A673 (cell line): ENCODE measurements at regions not wholly inside any gene's neighbourhood (a gene's known extent, or its start where the extent isn't known, plus 50 kb on each side); places are given as distances from the start of the nearest gene placed in this dataset.

Experiments used
- CTCF ChIP-seq: fragments of 300-800, 200-600 bp; sonication (generic); conservative IDR thresholded peaks from 2 replicates; pipeline ENCODE4 v1.5.1; 2017; ENCODE audit warnings: low read depth, mild to moderate bottlenecking, antibody characterized with exemption, low read length, moderate library complexity, mixed read lengths
- EZH2 ChIP-seq: fragments of 200-600 bp; sonication (generic); IDR thresholded peaks from 2 replicates; pipeline ENCODE4 v1.6.1; 2017; ENCODE audit warnings: borderline replicate concordance, low read depth, mild to moderate bottlenecking, mixed read lengths, antibody characterized with exemption, low read length; ENCODE audit not compliant: poor library complexity, severe bottlenecking

- TF ChIP-seq CTCF (no peak), EZH2 (no peak)
Observed at GRCh38 chr20:6679086-6679485, 88.4 kb upstream of the BMP2 start.
